ENCODE measurements at regions not wholly inside any gene's neighbourhood (a gene's known extent, or its start where the extent isn't known, plus 50 kb on each side); places are given as distances from the start of the nearest gene placed in this dataset.

DNA sequence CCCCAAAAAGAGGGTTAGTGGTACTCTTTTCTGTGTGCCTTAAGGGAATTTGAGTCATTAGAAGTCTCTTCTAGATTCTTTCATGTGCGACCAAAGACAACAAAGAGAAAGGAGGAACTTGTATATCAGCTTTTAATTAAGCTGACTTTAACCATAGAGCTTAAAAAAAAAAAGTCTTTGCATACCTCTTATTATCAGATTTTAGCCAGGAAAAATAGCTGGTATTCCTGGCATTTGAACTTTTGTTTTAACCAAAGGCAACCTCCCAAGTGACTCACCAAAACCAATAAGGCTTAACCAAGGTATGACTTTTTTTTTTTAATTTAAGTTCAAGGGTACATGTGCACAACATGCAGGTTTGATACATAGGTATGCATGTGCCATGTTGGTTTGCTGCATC lies 375.0 kb downstream of the CDC5L start:
- TF ChIP-seq EZH2 (IDR thresholded peaks at IDR 0.05; ENCODE audit: insufficient read depth, poor library complexity, severe bottlenecking) (no peak), EZH2phosphoT487 (IDR thresholded peaks at IDR 0.05; ENCODE audit: insufficient read depth, low read depth) (no peak)

All from GM23248 (cell line).